Erythroblast (primary cell): ENCODE measurements at regions not wholly inside any gene's neighbourhood (a gene's known extent, or its start where the extent isn't known, plus 50 kb on each side); places are given as distances from the start of the nearest gene placed in this dataset.

ENCODE experiments used
- DNase-seq, 2 experiments: peaks; one replicate each; lab custom pipeline; 2025; lab: John Stamatoyannopoulos, UW
- GATA1 ChIP-seq: IDR thresholded peaks from 2 replicates; pipeline ENCODE4 v1.6.1; 2011; ENCODE audit warnings: low read depth, mild to moderate bottlenecking, control low read depth, low read length, moderate library complexity
- POLR2A ChIP-seq: IDR thresholded peaks from 2 replicates; pipeline ENCODE4 v1.6.1; 2011; ENCODE audit warnings: mild to moderate bottlenecking, low read length

- no peak for TF ChIP-seq POLR2A
- TF ChIP-seq GATA1: no peak
- no peak for DNase-seq
These were observed 145.3 kb upstream of the SGCD start for GRCh38 chr5:156181656-156182055.

DNA sequence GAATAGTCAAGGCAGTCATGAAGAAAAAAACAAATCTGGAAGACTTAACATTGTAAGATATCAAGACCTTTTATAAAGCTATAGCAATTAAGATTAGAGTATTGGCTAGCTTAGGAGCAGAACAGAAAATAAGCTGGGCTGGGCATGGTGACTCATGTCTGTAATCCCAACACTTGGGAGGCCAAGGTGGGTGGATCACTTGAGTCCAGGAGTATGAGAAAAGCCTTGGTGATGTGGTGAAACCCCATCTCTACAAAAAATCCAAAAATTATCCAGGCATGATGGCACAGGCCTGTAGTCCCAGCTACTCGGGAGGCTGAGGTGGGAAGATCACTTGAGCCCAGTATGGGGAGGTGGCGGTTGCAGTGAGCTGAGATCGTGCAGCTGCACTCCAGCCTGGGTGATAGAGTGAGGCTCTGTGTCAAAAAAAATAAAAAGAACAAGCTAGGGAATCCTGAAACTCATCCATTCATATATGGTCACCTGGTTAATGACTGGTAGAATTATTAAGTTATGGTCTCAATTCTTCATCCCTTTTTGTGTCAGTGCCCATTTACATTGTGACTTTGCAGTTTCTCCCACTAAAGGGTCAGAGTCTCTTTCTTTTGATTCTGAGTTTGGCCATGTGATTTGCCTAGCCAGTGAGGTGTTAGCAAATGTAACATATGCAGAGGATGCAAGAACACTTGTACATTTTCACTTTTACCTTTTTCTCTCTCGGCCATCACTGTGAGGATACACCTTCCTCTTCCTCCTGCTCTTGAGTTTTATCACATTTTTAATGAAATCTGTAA lies 144.6 kb upstream of the SGCD start:
- DNase-seq: no peak

GRCh38 chr5:156186760-156187159 lies 140.2 kb upstream of the SGCD start:
- no peak for DNase-seq

More for the DNA sequence above, 144.6 kb upstream of the SGCD start:
- TF ChIP-seq GATA1 (no peak), POLR2A (no peak)

GRCh38 chr5:156188016-156188415 lies 138.9 kb upstream of the SGCD start:
- DNase-seq: no peak
- TF ChIP-seq GATA1: no peak

More at GRCh38 chr5:156186760-156187159, 140.2 kb upstream of the SGCD start:
- TF ChIP-seq POLR2A (no peak), GATA1 (no peak)

DNA sequence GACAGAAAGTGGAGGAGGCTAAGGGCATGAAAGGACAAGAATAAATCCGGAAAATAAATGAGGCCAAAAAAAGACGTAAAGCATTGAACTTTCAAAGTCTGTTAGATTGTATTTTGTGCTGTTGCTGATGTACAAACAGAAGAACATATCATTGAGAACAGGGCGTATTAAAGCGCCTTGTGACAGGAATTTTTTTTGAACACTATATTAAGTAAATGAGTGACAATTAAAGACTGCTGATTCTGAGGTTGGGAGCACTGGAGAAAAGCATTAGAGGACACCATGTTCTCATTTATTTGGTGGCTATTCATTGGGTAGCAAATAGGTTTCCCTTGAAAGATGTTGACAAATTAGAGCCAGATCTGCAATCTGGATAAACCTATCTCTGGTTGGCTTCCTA lies 137.3 kb upstream of the SGCD start:
- no peak for DNase-seq
- TF ChIP-seq GATA1 (no peak), POLR2A (no peak)

DNA sequence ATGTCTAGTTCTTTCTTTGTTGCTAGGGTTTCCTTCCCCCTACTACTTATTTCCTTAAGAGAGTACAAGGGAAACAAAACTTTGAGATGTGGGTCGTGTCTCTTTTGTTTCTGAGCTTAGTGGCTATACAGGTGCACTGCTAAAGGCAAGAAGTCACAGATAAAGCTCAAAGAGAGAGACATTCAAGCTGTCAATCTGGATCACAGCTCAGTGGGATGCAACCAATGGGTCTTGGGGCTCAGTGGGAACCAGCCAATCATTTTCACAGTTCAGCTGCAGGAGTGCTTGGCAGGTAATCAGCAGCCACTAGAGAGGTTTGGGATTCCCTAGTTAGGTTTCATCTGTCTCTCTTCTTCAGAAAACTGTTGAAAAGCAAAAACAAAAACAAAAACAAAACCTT lies 135.4 kb upstream of the SGCD start:
- TF ChIP-seq POLR2A (no peak), GATA1 (no peak)
- DNase-seq: no peak

GRCh38 chr5:156197042-156197635 lies 129.8 kb upstream of the SGCD start:
- DNase-seq: no peak
- TF ChIP-seq POLR2A (no peak), GATA1 (no peak)

DNA sequence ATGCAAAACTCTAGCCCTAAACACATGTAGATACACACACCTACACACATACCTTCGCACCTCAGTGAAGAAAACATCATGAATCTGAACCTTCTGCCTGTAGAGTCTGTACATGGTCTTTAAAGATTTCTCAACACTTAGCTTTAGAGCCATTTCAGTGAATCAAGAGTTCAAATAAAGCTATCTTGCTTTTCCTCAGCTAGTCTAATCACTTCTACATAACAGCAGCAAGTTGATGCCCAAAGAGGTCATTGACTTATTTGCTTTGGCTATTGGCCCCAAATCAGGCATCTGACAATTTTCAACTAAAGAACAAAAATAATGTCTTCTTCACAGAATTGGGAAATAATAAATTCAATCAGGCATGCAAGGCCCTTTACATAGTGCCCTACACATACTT lies 127.9 kb upstream of the SGCD start:
- TF ChIP-seq POLR2A (no peak), GATA1 (no peak)
- DNase-seq: no peak

GRCh38 chr5:156200938-156201787 lies 125.8 kb upstream of the SGCD start:
- DNase-seq: no peak
- TF ChIP-seq POLR2A (no peak), GATA1 (no peak)

- DNase-seq: no peak
- no peak for TF ChIP-seq GATA1
- no peak for TF ChIP-seq POLR2A
These were observed 125.1 kb upstream of the SGCD start for GRCh38 chr5:156201788-156202403.

DNA sequence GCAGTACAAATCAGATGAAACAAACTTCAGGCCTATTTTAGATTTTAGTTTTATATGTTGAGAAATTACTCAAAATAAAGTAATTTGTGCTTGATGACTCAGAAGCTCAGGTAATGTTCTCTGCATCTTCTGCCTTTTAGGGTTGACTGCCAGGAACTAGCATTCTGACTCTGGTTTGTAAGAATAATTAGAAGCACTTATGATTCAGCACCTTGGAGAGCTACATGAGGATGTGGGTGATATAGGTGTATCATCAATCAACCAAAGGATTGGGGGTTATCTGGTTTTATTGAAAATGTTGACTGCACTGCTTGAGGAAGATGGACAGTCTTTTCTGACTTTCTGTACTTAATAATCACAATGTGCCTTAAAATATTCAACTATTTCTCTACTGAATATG lies 118.7 kb upstream of the SGCD start:
- peak; percentile 6 for DNase-seq
- no peak for TF ChIP-seq GATA1
- no peak for TF ChIP-seq POLR2A

GRCh38 chr5:156218367-156219158 lies 108.4 kb upstream of the SGCD start:
- no peak for DNase-seq
- TF ChIP-seq GATA1 (no peak), POLR2A (no peak)
